ENCODE measurements at regions not wholly inside any gene's neighbourhood (a gene's known extent, or its start where the extent isn't known, plus 50 kb on each side); places are given as distances from the start of the nearest gene placed in this dataset.

GRCh38 chr6:76441875-76442274 is 369.4 kb upstream of the IMPG1 start:
- Histone ChIP-seq H3K4me3 (replicated peaks; ENCODE audit: low read depth, low read length) (no peak overlapping the region), H3K36me3 (ENCODE audit: control insufficient read depth, insufficient read depth, low read length) (no peaks in the 10 kb centered on the region), H3K27me3 (replicated peaks; ENCODE audit: control insufficient read depth, insufficient read depth, low read length) (no peaks in the 10 kb centered on the region)
- TF ChIP-seq, protein P1, sequence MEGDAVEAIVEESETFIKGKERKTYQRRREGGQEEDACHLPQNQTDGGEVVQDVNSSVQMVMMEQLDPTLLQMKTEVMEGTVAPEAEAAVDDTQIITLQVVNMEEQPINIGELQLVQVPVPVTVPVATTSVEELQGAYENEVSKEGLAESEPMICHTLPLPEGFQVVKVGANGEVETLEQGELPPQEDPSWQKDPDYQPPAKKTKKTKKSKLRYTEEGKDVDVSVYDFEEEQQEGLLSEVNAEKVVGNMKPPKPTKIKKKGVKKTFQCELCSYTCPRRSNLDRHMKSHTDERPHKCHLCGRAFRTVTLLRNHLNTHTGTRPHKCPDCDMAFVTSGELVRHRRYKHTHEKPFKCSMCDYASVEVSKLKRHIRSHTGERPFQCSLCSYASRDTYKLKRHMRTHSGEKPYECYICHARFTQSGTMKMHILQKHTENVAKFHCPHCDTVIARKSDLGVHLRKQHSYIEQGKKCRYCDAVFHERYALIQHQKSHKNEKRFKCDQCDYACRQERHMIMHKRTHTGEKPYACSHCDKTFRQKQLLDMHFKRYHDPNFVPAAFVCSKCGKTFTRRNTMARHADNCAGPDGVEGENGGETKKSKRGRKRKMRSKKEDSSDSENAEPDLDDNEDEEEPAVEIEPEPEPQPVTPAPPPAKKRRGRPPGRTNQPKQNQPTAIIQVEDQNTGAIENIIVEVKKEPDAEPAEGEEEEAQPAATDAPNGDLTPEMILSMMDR (IDR thresholded peaks at IDR 0.05; ENCODE audit: insufficient read depth, low read length, poor library complexity, severe bottlenecking), result no peak
- DNase-seq (ENCODE audit: extremely low read depth, insufficient read length), result no peak

DNA sequence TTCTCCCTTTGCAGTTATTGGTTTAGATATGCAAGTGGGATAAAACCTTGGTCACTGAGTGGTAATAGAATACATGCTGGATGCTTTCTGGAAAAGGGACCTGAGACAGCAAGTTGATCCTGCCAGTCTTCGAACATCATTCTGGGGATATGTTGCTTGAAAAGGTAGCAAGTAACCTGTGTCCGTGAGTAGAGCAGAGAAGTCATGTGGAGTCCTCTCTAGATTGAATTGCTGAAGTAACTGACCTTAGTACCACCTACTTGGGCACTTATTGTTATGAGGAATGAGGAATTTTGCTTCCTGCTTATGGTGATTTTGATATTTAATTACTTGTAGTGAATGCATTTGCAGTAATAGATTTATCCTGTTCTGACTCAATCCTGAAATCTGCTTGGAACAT is 367.3 kb upstream of the IMPG1 start:
- TF ChIP-seq, protein P1 (IDR thresholded peaks at IDR 0.05; ENCODE audit: insufficient read depth, low read length, poor library complexity, severe bottlenecking), result no peak
- Histone ChIP-seq H3K4me3 (replicated peaks; ENCODE audit: low read depth, low read length) (no peak overlapping the region), H3K36me3 (ENCODE audit: control insufficient read depth, insufficient read depth, low read length) (no peaks in the 10 kb centered on the region), H3K27me3 (replicated peaks; ENCODE audit: control insufficient read depth, insufficient read depth, low read length) (no peaks in the 10 kb centered on the region)
- no peak for DNase-seq (ENCODE audit: extremely low read depth, insufficient read length)

DNA sequence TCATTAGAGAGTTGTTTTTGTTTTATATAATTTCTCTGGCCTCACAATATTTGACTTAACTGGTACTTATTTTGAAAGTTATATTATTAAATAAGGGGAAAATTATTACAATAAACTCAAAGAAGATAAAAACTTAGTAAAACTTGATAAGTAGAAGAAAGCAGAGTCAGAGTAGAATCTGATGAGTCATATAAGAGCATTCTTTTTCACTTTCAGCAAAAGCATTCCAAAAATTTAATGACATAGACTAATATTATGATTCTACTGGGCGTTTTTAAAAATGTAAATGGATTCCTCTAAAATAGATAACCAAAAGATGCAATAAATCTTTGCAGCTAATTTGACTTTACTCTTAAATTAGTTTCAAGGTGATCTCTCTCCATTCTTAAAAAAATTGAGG is 366.3 kb upstream of the IMPG1 start:
- H3K36me3 ChIP-seq (ENCODE audit: control insufficient read depth, insufficient read depth, low read length), result no peaks in the 10 kb centered on the region
- TF ChIP-seq, protein P1 (IDR thresholded peaks at IDR 0.05; ENCODE audit: insufficient read depth, low read length, poor library complexity, severe bottlenecking), result no peak
- H3K27me3 ChIP-seq (replicated peaks; ENCODE audit: control insufficient read depth, insufficient read depth, low read length), result no peaks in the 10 kb centered on the region
- H3K4me3 ChIP-seq (replicated peaks; ENCODE audit: low read depth, low read length), result no peak overlapping the region
- DNase-seq (ENCODE audit: extremely low read depth, insufficient read length), result no peak

GRCh38 chr6:76435174-76435573 is 362.7 kb upstream of the IMPG1 start:
- Histone ChIP-seq H3K36me3 (ENCODE audit: control insufficient read depth, insufficient read depth, low read length) (no peaks in the 10 kb centered on the region), H3K4me3 (replicated peaks; ENCODE audit: low read depth, low read length) (no peak overlapping the region), H3K27me3 (replicated peaks; ENCODE audit: control insufficient read depth, insufficient read depth, low read length) (no peaks in the 10 kb centered on the region)
- no peak for DNase-seq (ENCODE audit: extremely low read depth, insufficient read length)
- TF ChIP-seq, protein P1 (IDR thresholded peaks at IDR 0.05; ENCODE audit: insufficient read depth, low read length, poor library complexity, severe bottlenecking), result no peak

GRCh38 chr6:76422511-76423213 is 350.2 kb upstream of the IMPG1 start:
- TF ChIP-seq, protein P1 (IDR thresholded peaks at IDR 0.05; ENCODE audit: insufficient read depth, low read length, poor library complexity, severe bottlenecking), result no peak
- Histone ChIP-seq H3K36me3 (ENCODE audit: control insufficient read depth, insufficient read depth, low read length) (no peaks in the 10 kb centered on the region), H3K4me3 (replicated peaks; ENCODE audit: low read depth, low read length) (no peak overlapping the region), H3K27me3 (replicated peaks; ENCODE audit: control insufficient read depth, insufficient read depth, low read length) (no peaks in the 10 kb centered on the region)
- DNase-seq (ENCODE audit: extremely low read depth, insufficient read length), result no peak

- TF ChIP-seq, protein P1 (IDR thresholded peaks at IDR 0.05; ENCODE audit: insufficient read depth, low read length, poor library complexity, severe bottlenecking), result no peak
- H3K4me3 ChIP-seq (replicated peaks; ENCODE audit: low read depth, low read length), result no peak overlapping the region
- H3K36me3 ChIP-seq (ENCODE audit: control insufficient read depth, insufficient read depth, low read length), result no peaks in the 10 kb centered on the region
- H3K27me3 ChIP-seq (replicated peaks; ENCODE audit: control insufficient read depth, insufficient read depth, low read length), result no peaks in the 10 kb centered on the region
- no peak for DNase-seq (ENCODE audit: extremely low read depth, insufficient read length)
These were observed 347.6 kb upstream of the IMPG1 start for GRCh38 chr6:76420094-76420493.
